Right ventricle myocardium inferior (tissue), 1 donor: ENCODE measurements at regions not wholly inside any gene's neighbourhood (a gene's known extent, or its start where the extent isn't known, plus 50 kb on each side); places are given as distances from the start of the nearest gene placed in this dataset.
"Not testable (repeated sequence)": the region's sequence is repeated elsewhere in the genome, so short reads cannot be mapped to it uniquely, and the experiment has no call there.

ENCODE experiments used
- ATAC-seq: fragments of 200-7000 bp; cut with Tn5 transposase; one replicate; pipeline ENCODE4 v1.9.1; 2020; ENCODE audit warnings: mild to moderate bottlenecking, moderate library complexity
- DNase-seq: peaks from one replicate; pipeline ENCODE4 v3.0.0; 2021; ENCODE audit errors: missing footprints
- intact Hi-C: fragments of 100-400 bp; cut with DNase I; formaldehyde crosslinking; loops from one replicate; pipeline ENCODE4 v1.11.0; 2022
- donor health status: DM: no; HTN: yes; CAD: no; lungs with severe emphysema.

DNA sequence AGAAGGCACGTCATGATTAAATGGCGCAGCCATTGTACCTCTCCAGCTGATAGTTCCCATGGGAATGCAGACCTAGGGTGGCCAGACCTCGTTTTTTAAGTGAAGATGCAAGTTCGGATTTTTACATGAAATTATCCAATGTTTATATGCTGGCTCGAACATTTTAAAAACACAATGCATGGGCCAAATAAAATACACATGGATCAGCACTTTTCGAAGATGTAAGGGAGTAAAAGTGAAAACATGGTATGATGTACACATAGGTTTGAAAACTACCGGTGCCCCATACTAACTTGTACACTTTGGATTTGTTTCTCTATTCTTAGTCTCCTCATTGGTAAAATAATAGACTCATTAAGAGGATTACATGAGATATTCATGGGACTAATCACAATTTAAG, 412.5 kb upstream of the CCNG1 start:
- DNase-seq, result no peak
- no peak for ATAC-seq
- intact Hi-C loops, result no loop called here

DNA sequence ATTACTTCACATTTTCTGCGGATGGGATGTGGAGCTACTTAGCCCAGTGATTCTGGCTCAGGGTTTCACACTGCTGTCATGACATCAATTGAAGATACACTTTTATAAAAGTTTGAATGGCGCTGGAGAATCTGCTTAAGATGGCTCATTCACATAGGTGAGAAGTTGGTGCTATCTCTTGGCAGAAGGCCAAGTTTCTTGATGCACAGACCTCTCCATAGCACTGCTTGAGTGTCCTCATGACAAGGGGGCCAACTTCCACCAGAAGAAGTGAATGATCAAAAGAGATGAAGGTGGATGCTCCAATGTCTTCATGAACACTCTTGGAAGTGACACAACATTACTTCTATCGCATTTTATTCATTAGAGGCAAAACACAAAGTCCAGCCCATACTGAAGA, 403.7 kb upstream of the CCNG1 start:
- ATAC-seq (no peak), DNase-seq (no peak)
- intact Hi-C loops, result no loop called here

DNA sequence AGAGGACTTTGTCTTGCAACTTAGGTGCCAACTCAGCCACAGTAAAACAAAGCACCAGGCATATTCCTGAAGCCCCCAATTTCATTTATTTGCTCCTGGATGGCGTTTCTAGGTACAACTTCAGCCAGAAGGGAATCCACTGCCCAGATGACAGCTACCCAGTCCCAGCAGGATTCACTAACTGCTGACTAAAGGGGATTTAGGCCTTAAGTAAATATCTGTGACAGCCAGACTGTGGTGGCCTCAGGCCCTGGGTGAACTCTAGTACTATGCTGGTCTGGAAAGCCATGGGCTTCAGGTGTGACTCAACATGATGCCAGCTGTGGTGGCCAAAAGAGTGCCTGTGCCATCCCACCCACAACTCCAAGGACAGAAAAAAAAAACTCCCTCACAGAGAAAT, 396.1 kb upstream of the CCNG1 start:
- no peak for ATAC-seq
- intact Hi-C loops, result no loop called here
- no peak for DNase-seq

DNA sequence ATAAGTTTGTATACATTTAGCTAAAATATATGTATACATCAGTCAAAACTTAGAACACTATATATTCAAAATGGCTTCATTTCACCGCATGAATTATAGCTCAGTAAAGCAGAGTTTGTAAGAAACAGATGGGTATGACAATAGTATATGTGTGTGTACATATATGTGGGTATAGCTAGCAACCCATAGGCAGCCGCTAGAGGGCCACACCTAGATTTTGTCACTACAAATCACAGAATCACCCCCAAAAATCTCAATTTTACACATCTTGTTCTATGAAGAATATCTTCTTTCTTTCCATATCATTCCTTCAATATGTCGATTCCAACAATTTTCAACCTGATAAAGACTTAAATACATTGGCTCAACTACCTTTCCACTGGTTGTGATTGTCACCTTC, 357.8 kb upstream of the CCNG1 start:
- ATAC-seq, result no peak
- DNase-seq, result no peak
- intact Hi-C loops, result no loop called here

DNA sequence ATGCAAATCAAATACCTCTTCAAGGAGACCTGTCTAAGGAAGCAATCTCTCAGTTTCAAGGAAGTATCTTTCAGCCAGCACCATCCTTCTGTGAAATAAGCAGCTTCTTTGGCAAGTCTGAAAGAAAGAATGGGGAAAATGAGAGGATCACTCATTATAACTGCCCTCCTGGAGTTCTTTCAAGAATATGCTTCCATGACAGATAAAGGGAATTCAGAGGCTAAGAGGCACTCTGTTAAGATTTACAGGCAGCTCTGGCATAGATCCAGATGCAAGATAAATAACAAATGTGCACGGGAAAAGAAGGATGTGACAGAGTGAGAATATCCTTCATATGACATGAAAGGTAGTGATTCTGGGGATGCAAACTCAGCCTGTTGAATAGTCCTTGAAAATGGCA, 348.2 kb upstream of the CCNG1 start:
- intact Hi-C loops, result no loop called here
- ATAC-seq, result no peak
- DNase-seq, result no peak

DNA sequence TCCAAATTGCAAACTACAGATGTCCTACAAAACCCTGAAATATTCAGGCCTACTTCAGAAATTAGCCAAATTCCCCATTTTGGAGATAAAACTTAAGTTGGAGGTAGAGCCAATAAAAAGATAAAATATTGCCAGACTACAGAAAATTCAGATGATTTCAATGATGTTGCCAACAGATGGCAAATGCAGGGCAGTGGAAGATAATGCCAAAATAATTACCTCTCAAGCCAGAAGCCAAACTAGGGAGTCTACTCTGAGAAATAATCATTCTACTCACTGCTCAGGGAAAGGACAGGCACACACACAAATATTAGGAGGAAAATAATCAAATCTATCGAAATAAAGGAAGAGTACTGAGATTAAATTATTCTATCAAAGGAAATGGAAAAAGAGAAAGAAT, 347.5 kb upstream of the CCNG1 start:
- DNase-seq (no peak), ATAC-seq (no peak)
- intact Hi-C loops, result no loop called here

DNA sequence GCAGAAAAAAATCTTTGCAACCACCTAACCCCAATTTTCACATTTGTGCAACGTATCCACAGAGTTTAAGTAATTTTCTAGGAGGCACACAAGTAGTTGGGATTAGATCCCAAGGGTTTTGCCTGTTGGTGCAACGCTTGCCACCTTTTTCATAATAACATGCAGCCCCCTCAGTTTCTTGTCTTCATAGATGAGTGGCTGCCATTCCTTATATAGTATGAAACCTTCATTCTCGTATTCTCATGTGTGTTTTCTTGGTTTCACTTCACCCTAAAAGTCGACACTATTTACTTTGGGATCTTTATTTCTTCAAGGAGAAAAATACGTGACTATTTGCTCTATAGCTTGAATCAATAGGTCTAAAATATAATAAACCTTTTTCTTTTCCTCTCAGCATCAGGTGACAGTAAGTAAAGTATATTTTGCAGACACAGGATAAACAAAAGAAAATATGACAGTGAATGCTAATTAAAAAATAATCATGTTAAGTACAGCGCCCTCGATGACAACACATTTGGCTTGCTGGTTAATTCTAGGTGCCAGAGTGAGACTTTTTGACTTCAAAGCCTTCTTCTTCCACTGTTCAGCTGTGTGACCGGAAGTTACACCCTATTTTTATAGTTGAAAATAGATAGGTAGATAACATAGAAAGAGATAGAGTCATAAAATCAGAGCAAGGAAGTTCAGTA, 342.8 kb upstream of the CCNG1 start:
- intact Hi-C loops, result no loop called here

DNA sequence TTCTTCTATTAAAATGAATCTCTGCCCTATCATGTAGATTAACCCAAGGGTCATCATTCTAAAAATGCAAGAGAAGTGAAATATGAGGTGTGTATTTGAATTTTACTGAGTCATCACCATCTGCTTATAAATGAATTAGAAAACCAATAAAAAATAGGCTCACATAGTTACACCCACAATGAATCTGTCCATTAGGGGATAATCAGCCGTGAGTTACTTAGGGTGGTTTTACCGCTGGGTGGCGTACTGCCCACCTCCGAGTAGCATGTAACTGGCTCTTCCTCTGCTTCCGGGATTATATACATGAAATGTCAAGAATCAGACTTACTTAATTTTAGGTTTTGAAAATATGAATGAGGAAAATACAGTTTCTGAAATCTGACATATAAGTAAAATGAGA, 332.9 kb upstream of the CCNG1 start:
- ATAC-seq, result no peak
- intact Hi-C loops, result no loop called here

More for the DNA sequence above, 342.8 kb upstream of the CCNG1 start:
- ATAC-seq, result no peak
- no peak for DNase-seq

DNA sequence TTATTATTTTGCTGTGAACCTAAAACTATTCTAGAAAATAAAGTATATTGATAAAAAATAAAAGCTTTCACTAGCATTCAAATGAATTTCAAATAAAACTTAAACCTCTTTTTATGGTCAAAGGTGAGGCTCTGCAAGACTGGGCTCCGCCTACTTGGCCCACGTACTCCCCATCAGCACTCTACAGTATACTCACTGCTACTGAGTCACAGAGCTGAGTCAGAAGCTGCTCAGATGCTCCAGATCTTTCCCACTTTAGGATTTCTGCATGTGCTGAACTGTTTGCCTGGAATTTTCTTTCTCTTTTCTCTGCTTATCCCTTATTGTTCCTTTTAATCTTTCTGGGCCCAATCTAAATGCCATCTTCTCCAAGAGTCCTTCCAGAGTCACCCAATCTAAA, 331.9 kb upstream of the CCNG1 start:
- ATAC-seq, result no peak
- intact Hi-C loops, result no loop called here
- no peak for DNase-seq

More for the DNA sequence above, 332.9 kb upstream of the CCNG1 start:
- DNase-seq, result no peak

DNA sequence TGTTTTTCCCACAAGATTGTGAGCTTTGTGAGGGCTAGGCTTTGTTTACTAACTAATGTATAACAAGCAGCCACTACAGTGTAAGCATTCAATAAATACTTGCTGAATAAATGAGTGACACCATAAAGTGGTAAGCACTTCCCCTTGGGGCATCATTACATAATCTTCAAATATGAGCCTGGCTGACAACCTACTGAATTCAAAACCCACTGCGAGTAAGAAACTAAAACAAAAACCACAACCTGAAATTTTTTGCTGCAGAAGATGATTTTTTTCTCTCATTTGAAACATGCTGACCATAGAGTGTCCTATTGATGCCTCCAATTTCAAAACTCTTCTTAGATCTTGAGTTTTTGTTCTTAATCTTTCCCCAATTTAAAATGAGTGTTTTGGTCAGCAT, 331.3 kb upstream of the CCNG1 start:
- intact Hi-C loops, result no loop called here
- no peak for ATAC-seq

DNA sequence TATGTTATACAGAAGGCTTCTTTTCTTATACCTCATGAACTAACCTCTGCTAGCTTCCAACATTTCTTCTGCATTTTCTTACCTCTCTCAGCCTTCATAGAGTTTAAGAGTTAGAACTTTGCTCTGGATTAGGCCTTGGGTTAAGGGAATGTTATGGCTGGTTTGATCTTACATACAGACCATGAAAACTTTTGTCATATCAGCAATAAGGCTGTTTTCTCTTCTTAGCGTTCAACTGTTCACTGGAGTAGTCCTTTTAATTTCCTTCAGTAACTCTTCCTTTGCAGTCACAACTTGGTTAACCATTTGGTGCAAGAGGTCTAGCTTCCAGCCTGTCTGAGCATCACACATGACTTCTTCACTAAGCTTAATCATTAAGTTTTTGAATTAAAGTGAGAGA, 329.0 kb upstream of the CCNG1 start:
- DNase-seq (no peak), ATAC-seq (no peak)
- intact Hi-C loops, result no loop called here

More for the DNA sequence above, 331.3 kb upstream of the CCNG1 start:
- no peak for DNase-seq

DNA sequence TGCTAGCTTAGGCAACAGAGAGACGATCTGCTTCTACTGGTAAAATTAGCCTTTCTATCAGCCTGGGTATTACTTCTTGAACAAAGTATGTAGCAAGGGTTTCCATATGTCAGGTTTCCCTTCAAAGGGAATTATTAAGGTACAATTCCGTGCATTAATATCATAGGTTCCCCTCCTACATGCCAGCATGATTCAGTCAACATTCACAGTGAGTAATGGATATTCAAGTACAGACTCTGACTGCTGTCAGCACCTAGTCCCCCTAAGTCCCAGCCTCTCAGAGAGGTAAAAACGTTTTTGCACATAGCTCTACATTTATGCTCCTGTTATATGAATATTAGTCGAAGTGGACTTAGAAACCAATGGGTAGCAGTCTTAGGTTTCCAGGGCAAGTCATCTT, 322.4 kb upstream of the CCNG1 start:
- ATAC-seq (no peak), DNase-seq (no peak)
- intact Hi-C loops, result no loop called here

DNA sequence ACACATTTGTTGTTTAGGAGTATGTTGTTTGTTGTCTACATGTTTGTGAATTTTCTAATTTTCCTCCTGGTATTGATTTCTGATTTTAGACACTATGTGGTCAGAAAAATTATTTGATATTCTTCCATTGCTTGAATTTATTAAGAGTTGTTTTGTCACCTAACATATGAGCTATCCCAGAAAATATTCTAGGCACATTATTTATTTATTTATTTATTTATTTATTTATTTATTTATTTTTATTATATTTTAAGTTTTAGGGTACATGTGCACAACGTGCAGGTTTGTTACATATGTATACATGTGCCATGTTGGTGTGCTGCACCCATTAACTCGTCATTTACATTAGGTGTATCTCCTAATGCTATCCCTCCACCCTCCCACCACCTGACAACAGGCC, 320.8 kb upstream of the CCNG1 start:
- DNase-seq, intact Hi-C loops, ATAC-seq: not testable (repeated sequence)

DNA sequence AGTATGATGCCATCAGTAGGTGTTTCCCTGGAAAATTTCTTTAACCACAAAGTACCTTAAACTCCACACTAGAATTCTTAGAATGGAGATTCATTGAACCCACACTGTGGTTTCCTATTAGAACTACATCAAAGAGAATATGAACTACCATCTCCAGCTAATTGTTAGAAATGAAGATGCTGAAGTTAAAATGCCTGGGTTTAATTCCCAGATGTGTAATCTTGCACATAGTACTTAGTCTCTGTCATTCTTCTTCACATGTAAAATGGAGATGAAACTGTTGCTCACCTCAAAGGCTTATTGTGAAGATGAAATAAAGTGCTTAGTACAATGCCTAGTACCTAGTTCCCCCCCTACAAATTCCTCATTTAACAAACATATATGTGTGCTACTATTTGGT, 303.3 kb upstream of the CCNG1 start:
- no peak for DNase-seq
- intact Hi-C loops, result no loop called here
- ATAC-seq, result no peak

DNA sequence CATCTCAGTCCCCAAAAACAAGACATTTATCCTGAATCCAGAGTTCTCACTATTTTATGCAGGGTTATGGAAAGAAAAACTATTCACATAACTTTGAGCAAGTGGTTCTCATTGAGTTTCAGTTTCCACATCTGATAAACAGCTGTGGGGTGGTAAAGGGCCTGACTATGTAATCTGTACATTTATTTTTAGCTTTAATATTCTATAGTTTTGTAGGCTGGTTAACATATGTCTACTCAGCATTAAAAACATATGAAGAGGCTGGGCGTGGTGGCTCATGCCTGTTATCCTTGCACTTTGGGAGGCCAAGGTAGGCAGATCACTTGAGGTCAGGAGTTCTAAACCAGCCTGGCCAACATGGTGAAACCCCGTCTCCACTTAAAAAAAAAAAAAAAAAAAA, 301.5 kb upstream of the CCNG1 start:
- intact Hi-C loops, result no loop called here
- ATAC-seq (no peak), DNase-seq (no peak)

DNA sequence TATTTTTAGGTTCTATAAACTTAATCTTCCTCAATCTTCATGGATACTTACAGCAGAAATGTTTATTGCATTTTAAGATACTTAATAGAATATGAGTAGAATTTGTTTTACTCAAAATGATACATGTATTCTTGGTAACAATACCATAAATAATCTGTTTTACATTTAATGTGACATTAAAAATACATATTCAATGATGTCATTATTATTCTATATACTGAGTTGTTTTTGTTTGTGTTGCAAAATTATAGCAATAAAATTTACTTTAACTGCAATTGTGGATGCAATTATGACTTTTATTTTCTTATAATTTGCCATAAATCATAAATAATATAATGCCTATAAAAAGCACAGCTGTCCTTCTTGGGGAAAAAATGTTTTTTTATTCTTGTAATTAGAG, 275.9 kb upstream of the CCNG1 start:
- DNase-seq (no peak), ATAC-seq (no peak)
- intact Hi-C loops, result no loop called here

DNA sequence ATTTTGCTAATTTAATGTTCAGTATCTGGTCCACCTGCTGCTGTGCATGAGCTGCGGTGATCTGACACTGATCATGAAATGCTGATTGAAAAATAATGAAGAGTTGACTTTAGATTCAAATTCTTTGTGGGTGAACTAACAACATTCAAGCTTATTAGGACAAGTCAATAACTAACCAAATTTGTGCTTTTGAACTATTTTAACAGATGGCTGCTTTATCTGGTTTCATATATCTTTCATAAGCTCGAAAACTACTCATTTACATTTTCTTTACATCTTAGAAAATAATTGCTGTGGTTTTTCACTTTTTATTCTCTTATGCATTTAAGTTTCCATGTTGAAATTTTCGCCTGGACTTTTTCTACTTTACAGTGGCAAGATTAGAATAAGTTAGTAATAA, 274.8 kb upstream of the CCNG1 start:
- intact Hi-C loops, result no loop called here
- ATAC-seq, result no peak

DNA sequence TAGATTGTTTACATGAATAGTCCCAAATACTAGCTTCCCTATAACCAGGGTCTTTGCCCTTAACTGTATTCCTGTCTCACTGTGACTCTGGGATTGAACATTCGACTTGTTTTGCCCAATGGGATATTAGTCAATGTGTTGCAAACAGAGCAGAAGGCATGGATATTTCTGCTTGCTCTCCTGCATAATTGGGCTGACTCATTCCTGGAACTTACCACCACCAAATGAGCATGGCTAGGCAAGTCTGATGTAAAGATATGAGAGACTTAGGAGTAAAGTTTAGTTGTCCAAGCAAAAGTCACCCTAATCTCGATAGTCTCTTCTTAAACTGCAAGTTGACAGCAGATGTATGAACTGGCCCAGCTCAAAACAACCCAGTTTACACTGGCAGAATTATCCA, 273.5 kb upstream of the CCNG1 start:
- intact Hi-C loops, result no loop called here
- no peak for ATAC-seq
- DNase-seq, result no peak

More for the DNA sequence above, 274.8 kb upstream of the CCNG1 start:
- no peak for DNase-seq

DNA sequence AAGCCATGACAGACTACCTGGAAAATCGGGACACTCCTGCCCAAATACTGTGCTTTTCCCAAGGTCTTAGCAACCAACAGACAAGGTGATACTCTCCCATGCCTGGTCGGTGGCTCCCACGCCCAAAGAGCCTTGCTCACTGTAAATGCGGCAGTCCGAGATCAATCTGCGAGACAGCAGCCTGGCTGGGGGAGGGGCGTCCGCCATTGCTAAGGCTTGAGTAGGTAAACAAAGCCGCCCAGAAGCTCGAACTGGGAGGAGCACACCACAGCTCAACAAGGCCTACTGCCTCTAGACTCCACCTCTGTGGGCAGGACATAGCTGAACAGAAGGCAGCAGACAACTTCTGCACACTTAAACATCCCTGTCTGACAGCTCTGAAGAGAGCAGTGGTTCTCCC, 272.1 kb upstream of the CCNG1 start:
- ATAC-seq (no peak), DNase-seq (no peak)
- intact Hi-C loops, result no loop called here

DNA sequence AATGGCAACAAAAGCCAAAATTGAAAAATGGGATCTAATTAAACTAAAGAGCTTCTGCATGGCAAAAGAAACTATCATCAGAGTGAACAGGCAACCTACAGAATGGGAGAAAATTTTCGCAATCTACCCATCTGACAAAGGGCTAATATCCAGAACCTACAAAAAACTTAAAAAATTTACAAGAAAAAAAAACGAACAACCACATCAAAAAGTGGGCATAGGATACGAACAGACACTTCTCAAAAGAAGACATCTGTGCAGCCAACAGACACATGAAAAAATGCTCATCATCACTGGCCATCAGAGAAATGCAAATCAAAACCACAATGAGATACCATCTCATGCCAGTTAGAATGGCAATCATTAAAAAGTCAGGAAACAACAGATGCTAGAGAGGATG, 267.2 kb upstream of the CCNG1 start:
- intact Hi-C loops, DNase-seq, ATAC-seq: not testable (repeated sequence)

DNA sequence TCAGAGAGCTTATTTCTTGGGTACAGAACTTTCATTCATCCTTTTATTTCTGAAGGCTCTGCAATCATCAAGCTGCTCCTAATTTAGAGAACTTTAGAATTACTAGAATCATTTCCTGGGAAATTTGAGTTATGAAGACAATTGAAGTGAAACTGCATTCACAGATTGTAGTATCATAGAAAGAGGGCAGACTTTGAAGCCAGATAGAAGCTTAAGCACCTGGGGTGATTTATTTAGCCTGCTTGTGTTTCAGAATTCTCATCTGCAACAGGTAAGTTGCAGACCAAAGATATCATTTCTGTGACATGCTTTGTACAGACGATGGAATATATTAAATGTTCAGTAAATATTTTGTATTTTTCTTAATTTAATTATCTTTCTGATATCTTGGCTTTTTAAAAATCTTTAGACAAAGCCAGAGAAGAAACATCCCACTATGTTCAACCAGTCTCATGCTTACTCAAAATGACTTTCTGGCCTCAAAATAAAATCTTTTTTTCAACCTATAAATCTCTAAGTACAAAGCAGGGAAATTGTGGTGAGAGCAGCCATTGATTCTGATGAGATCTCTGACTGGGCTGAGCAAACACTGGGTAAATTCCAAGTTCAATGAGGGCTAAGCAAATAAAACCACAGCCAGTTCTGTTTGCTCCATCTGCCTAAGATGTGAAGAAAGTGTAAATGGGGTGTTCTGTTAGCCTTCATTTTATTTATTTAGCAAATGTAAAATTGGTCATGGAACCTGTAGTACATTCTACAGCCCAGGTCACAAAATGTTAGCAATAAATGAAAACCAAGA, 264.7 kb upstream of the CCNG1 start:
- intact Hi-C loops, result no loop called here
- no peak for DNase-seq

More for the DNA sequence above, 264.7 kb upstream of the CCNG1 start:
- ATAC-seq, result no peak
